ENCODE measurements at regions not wholly inside any gene's neighbourhood (a gene's known extent, or its start where the extent isn't known, plus 50 kb on each side); places are given as distances from the start of the nearest gene placed in this dataset.

GRCh38 chr5:38650540-38650939 is 94.1 kb upstream of the LIFR start:
- FAIRE-seq: no peak

More at GRCh38 chr5:38650540-38650939, 94.1 kb upstream of the LIFR start:
- H2BK20ac ChIP-seq (ENCODE audit: low read length): no peak overlapping the region
- no peak overlapping the region for H3K56ac ChIP-seq (replicated peaks; ENCODE audit: insufficient read length, low read depth, low read length)
- H2BK15ac ChIP-seq (ENCODE audit: low read length): no peak overlapping the region
- no peak overlapping the region for H3K18ac ChIP-seq (ENCODE audit: extremely low read depth, low read length)
- H3K27ac ChIP-seq (ENCODE audit: low read depth, low read length): no peak overlapping the region
- 88% methylated on average over 1 of the region's 7 CpGs; no CpG with 5 or more reads in 1 of the 2 experiments for WGBS, 2 experiments (ENCODE audit: extremely low coverage in 1 of 2, insufficient coverage in 1 of 2, insufficient read length in 1 of 2, insufficient replicate concordance in 2 of 2, low coverage in 1 of 2, low lambda C conversion rate in 2 of 2, missing lambda C conversion rate in 1 of 2)
- no peak overlapping the region for H2AK5ac ChIP-seq (ENCODE audit: low read depth, low read length)
- H3K23ac ChIP-seq (ENCODE audit: insufficient read length): no peak overlapping the region
- H3K79me1 ChIP-seq (ENCODE audit: low read depth, low read length): no peaks in the 10 kb centered on the region
- H3K9me3 ChIP-seq (ENCODE audit: insufficient read depth in 2 of 2, low read depth in 1 of 2, low read length in 1 of 2): no peaks in the 10 kb centered on the region
- no peak overlapping the region for H3K9ac ChIP-seq (replicated peaks in 1 of 4; ENCODE audit: extremely low read depth in 1 of 4, low read depth in 3 of 4, low read length in 3 of 4)
- H4K91ac ChIP-seq (replicated peaks; ENCODE audit: insufficient read length, low read length): no peak overlapping the region
- CTCF ChIA-PET (ENCODE audit: partially characterized antibody): interaction anchor here (2.2 kb wide), 1 partner anchor 23 kb away, joined by 6 read pairs; no protein-coding TSS in a partner anchor
- H2BK12ac ChIP-seq (ENCODE audit: low read depth, low read length): no peak overlapping the region
- no peaks in the 10 kb centered on the region for H3K4me1 ChIP-seq (replicated peaks in 1 of 4; ENCODE audit: control insufficient read depth in 3 of 4, insufficient read depth in 4 of 4, low read length in 3 of 4)
- H3K4me2 ChIP-seq (ENCODE audit: insufficient read depth in 1 of 2, low read depth in 2 of 2, low read length in 2 of 2): no peak overlapping the region
- H4K5ac ChIP-seq (ENCODE audit: insufficient read length, low read depth, low read length): no peak overlapping the region
- 0 out of 2 replicates have a peak, but pooled peaks cover 1% of the 10 kb centered on the region for H3K23me2 ChIP-seq (ENCODE audit: low read depth, low read length)
- H3K36me3 ChIP-seq (ENCODE audit: control insufficient read depth in 2 of 4, insufficient read depth in 4 of 4, low read length in 3 of 4): no peaks in the 10 kb centered on the region
- no peaks in the 10 kb centered on the region for H4K20me1 ChIP-seq (replicated peaks in 1 of 2; ENCODE audit: control insufficient read depth in 1 of 2, insufficient read depth in 2 of 2, low read length in 2 of 2)
- H3K4ac ChIP-seq (replicated peaks; ENCODE audit: insufficient read length, low read depth, low read length): no peak overlapping the region
- no peak overlapping the region for H3K4me3 ChIP-seq (ENCODE audit: extremely low read depth in 1 of 4, insufficient read depth in 2 of 4, low read depth in 3 of 4, low read length in 4 of 4)
- no peak overlapping the region for H2BK120ac ChIP-seq (replicated peaks; ENCODE audit: low read depth, low read length)
- TF ChIP-seq HDAC2 (IDR thresholded peaks at IDR 0.05; ENCODE audit: borderline replicate concordance in 1 of 2, low read depth in 2 of 2, low read length in 2 of 2): no peak
- no peak for TF ChIP-seq CBX8 (IDR thresholded peaks at IDR 0.05; ENCODE audit: borderline replicate concordance, low read depth, low read length)
- no peak for TF ChIP-seq CTBP2 (IDR thresholded peaks at IDR 0.05; ENCODE audit: borderline replicate concordance, insufficient read depth, insufficient read length, low read length)
- no peak for TF ChIP-seq TCF12 (IDR thresholded peaks at IDR 0.05; ENCODE audit: low read depth, low read length)
- TF ChIP-seq POLR2A (IDR thresholded peaks at IDR 0.05; ENCODE audit: control extremely low read depth in 1 of 2, low read depth in 2 of 2, low read length in 2 of 2): no peak
- H2AFZ ChIP-seq (ENCODE audit: low read length): peak overlapping the region; percentile 26; the same call in 1 of the 2 replicates
- DNase-seq (ENCODE audit: low read depth in 1 of 2, low spot score in 2 of 2): no peak
- no peak overlapping the region for H3K14ac ChIP-seq (ENCODE audit: insufficient read length)
- no peaks in the 10 kb centered on the region for H3K79me2 ChIP-seq (ENCODE audit: control insufficient read depth in 1 of 2, insufficient read depth in 2 of 2, low read length in 2 of 2)
- POLR2A ChIA-PET (ENCODE audit: partially characterized antibody): interaction anchor here (1.3 kb wide), 1 partner anchor 10 kb away, joined by 3 read pairs; no protein-coding TSS in a partner anchor
- H2BK5ac ChIP-seq (ENCODE audit: low read depth, low read length): no peak overlapping the region
- no peaks in the 10 kb centered on the region for H3K27me3 ChIP-seq (replicated peaks in 1 of 4; ENCODE audit: control insufficient read depth in 3 of 4, extremely low read depth in 1 of 4, insufficient read depth in 3 of 4, low read length in 3 of 4)
- no peak overlapping the region for H4K8ac ChIP-seq (ENCODE audit: extremely low read depth, insufficient read depth, low read length)

All from H1 (cell line).